GM21360 (cell line): ENCODE measurements at regions not wholly inside any gene's neighbourhood (a gene's known extent, or its start where the extent isn't known, plus 50 kb on each side); places are given as distances from the start of the nearest gene placed in this dataset.
"Not testable (repeated sequence)": the region's sequence is repeated elsewhere in the genome, so short reads cannot be mapped to it uniquely, and the experiment has no call there.

ENCODE experiments used
- ATAC-seq: cut with Tn5 transposase; IDR thresholded peaks from one replicate; pipeline ENCODE4 v1.9.1; 2021; ENCODE audit warnings: mild to moderate bottlenecking, moderate library complexity; ENCODE audit not compliant: unreplicated experiment

- ATAC-seq = no peak
Measured at GRCh38 chr2:138365581-138365980, 136.0 kb upstream of the SPOPL start.

- no peak for ATAC-seq
Measured at GRCh38 chr2:138369856-138370255, 131.7 kb upstream of the SPOPL start.

GRCh38 chr2:138373993-138374408 is 127.6 kb upstream of the SPOPL start:
- ATAC-seq = peak; percentile 70

GRCh38 chr2:138381373-138381772 is 120.2 kb upstream of the SPOPL start:
- no peak for ATAC-seq

- no peak for ATAC-seq
Measured at GRCh38 chr2:138382672-138383071, 118.9 kb upstream of the SPOPL start.

GRCh38 chr2:138386191-138386590 is 115.4 kb upstream of the SPOPL start:
- not testable (repeated sequence) for ATAC-seq

GRCh38 chr2:138389063-138389462 is 112.5 kb upstream of the SPOPL start:
- ATAC-seq = no peak

GRCh38 chr2:138390316-138390945 is 111.1 kb upstream of the SPOPL start:
- ATAC-seq = no peak

- no peak for ATAC-seq
Measured at GRCh38 chr2:138391946-138392345, 109.6 kb upstream of the SPOPL start.

- ATAC-seq = no peak
Measured at GRCh38 chr2:138395565-138396306, 105.8 kb upstream of the SPOPL start.

GRCh38 chr2:138396843-138397242 is 104.7 kb upstream of the SPOPL start:
- ATAC-seq = no peak

GRCh38 chr2:138403431-138403927 is 98.1 kb upstream of the SPOPL start:
- no peak for ATAC-seq

GRCh38 chr2:138414014-138414413 is 87.6 kb upstream of the SPOPL start:
- ATAC-seq = no peak

- no peak for ATAC-seq
Measured at GRCh38 chr2:138415985-138416384, 85.6 kb upstream of the SPOPL start.

GRCh38 chr2:138418453-138418852 is 83.1 kb upstream of the SPOPL start:
- no peak for ATAC-seq

GRCh38 chr2:138421315-138421970 is 80.1 kb upstream of the SPOPL start:
- no peak for ATAC-seq

- no peak for ATAC-seq
Measured at GRCh38 chr2:138421971-138422335, 79.6 kb upstream of the SPOPL start.

- no peak for ATAC-seq
Measured at GRCh38 chr2:138423198-138423597, 78.4 kb upstream of the SPOPL start.

- ATAC-seq = no peak
Measured at GRCh38 chr2:138423745-138424144, 77.8 kb upstream of the SPOPL start.

GRCh38 chr2:138424436-138425140 is 77.0 kb upstream of the SPOPL start:
- no peak for ATAC-seq

- not testable (repeated sequence) for ATAC-seq
Measured at GRCh38 chr2:138426116-138426515, 75.5 kb upstream of the SPOPL start.
